Astrocyte (in vitro differentiated cells and primary cell): ENCODE measurements at regions not wholly inside any gene's neighbourhood (a gene's known extent, or its start where the extent isn't known, plus 50 kb on each side); places are given as distances from the start of the nearest gene placed in this dataset.

Source experiments
- DNase-seq: peaks from one replicate; pipeline ENCODE4 v3.0.0-alpha.2; 2010; ENCODE audit warnings: low read depth
- FAIRE-seq: peaks from 2 replicates; lab custom pipeline; 2011; peaks lifted over from hg19 to GRCh38; lab: Jason Lieb, UNC
- H2AFZ ChIP-seq: 2 replicates; pipeline ENCODE4 v1.6.0; 2012; ENCODE audit warnings: low read depth, low read length, inconsistent platforms
- H3K27ac ChIP-seq: 2 replicates; pipeline ENCODE4 v1.5.1; 2011; ENCODE audit warnings: low read depth, low read length, inconsistent platforms
- H3K27me3 ChIP-seq: 2 replicates; pipeline ENCODE4 v1.6.0; 2011; ENCODE audit warnings: low read length, inconsistent platforms; ENCODE audit not compliant: insufficient read depth
- H3K36me3 ChIP-seq: 2 replicates; pipeline ENCODE4 v1.5.1; 2011; ENCODE audit warnings: low read length, inconsistent platforms; ENCODE audit not compliant: insufficient read depth
- H3K4me1 ChIP-seq: 2 replicates; pipeline ENCODE4 v1.5.1; 2011; ENCODE audit warnings: low read length, inconsistent platforms; ENCODE audit not compliant: insufficient read depth
- H3K4me2 ChIP-seq: 2 replicates; pipeline ENCODE4 v1.6.0; 2012; ENCODE audit warnings: low read length, inconsistent platforms
- H3K4me3 ChIP-seq: 2 replicates; pipeline ENCODE4 v1.5.1; 2011; ENCODE audit warnings: low read depth, mild to moderate bottlenecking, low read length, inconsistent platforms; ENCODE audit not compliant: insufficient read depth
- H3K79me2 ChIP-seq: 2 replicates; pipeline ENCODE4 v1.6.0; 2012; ENCODE audit warnings: mild to moderate bottlenecking, low read length, inconsistent platforms; ENCODE audit not compliant: insufficient read depth
- H3K9ac ChIP-seq: 2 replicates; pipeline ENCODE4 v1.6.0; 2012; ENCODE audit warnings: mild to moderate bottlenecking, low read length, inconsistent platforms
- H3K9me3 ChIP-seq: 2 replicates; pipeline ENCODE4 v1.5.1; 2012; ENCODE audit warnings: low read depth, mild to moderate bottlenecking, low read length, inconsistent platforms; ENCODE audit not compliant: insufficient read depth
- H4K20me1 ChIP-seq: 2 replicates; pipeline ENCODE4 v1.6.0; 2012; ENCODE audit warnings: low read length, inconsistent platforms; ENCODE audit not compliant: insufficient read depth
- H3K27ac Mint-ChIP-seq: one replicate; pipeline ENCODE4 v1.8.0; 2021; ENCODE audit warnings: mild to moderate bottlenecking, mixed read lengths; ENCODE audit not compliant: unreplicated experiment
- H3K27me3 Mint-ChIP-seq: one replicate; pipeline ENCODE4 v1.8.0; 2021; ENCODE audit warnings: low read depth, mixed read lengths; ENCODE audit not compliant: unreplicated experiment
- H3K36me3 Mint-ChIP-seq: one replicate; pipeline ENCODE4 v1.8.0; 2021; ENCODE audit warnings: low read depth, mixed read lengths; ENCODE audit not compliant: unreplicated experiment
- H3K4me1 Mint-ChIP-seq: one replicate; pipeline ENCODE4 v1.8.0; 2021; ENCODE audit warnings: low read depth, mixed read lengths; ENCODE audit not compliant: unreplicated experiment
- H3K4me3 Mint-ChIP-seq: one replicate; pipeline ENCODE4 v1.8.0; 2021; ENCODE audit warnings: mild to moderate bottlenecking, moderate library complexity, mixed read lengths; ENCODE audit not compliant: unreplicated experiment
- H3K9me3 Mint-ChIP-seq: one replicate; pipeline ENCODE4 v1.8.0; 2021; ENCODE audit warnings: mild to moderate bottlenecking, mixed read lengths; ENCODE audit not compliant: unreplicated experiment
- EZH2 ChIP-seq: IDR thresholded peaks from 2 replicates; pipeline ENCODE4 v1.6.1; 2012; ENCODE audit warnings: mild to moderate bottlenecking, low read length, inconsistent platforms; ENCODE audit not compliant: insufficient read depth
- TF ChIP-seq, protein P1 (sequence below): IDR thresholded peaks from 2 replicates; pipeline ENCODE4 v1.5.1; 2011; ENCODE audit warnings: low read depth, mild to moderate bottlenecking, inconsistent platforms, low read length, moderate library complexity; ENCODE audit not compliant: insufficient read depth

DNA sequence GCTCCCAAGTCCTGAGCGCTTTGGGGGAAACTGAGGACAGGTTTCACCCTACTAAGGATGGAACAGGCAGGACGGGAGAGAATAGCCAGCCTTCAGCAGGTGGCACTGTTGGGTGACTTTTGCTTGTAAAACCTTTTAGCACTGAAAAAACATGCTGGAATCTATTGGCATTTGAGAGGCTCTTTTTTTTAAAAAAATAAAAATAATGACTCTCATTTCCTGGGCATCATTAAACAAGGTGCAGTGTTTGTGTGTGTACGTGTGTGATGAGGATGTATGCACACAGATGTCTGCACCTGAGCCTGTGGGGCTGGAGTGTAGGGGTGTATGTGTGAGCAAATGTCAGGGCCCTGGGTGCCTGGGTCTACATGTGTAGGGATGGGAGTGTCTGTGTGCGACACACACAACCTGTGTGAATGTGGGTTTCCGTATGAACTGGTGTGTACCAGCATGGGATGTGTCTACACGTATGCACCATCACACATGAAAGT, 177.9 kb downstream of the RPS24 start:
- no peak for TF ChIP-seq EZH2
- TF ChIP-seq, protein P1, sequence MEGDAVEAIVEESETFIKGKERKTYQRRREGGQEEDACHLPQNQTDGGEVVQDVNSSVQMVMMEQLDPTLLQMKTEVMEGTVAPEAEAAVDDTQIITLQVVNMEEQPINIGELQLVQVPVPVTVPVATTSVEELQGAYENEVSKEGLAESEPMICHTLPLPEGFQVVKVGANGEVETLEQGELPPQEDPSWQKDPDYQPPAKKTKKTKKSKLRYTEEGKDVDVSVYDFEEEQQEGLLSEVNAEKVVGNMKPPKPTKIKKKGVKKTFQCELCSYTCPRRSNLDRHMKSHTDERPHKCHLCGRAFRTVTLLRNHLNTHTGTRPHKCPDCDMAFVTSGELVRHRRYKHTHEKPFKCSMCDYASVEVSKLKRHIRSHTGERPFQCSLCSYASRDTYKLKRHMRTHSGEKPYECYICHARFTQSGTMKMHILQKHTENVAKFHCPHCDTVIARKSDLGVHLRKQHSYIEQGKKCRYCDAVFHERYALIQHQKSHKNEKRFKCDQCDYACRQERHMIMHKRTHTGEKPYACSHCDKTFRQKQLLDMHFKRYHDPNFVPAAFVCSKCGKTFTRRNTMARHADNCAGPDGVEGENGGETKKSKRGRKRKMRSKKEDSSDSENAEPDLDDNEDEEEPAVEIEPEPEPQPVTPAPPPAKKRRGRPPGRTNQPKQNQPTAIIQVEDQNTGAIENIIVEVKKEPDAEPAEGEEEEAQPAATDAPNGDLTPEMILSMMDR: peak; percentile 64
- Mint-ChIP-seq H3K36me3 (peaks cover 2% of the 10 kb centered on the region), H3K27me3 (peaks cover 59% of the 10 kb centered on the region), H3K27ac (no peak overlapping the region), H3K4me3 (no peak overlapping the region), H3K4me1 (peaks cover 2% of the 10 kb centered on the region), H3K9me3 (peaks cover 3% of the 10 kb centered on the region)
- H3K9me3 ChIP-seq: no peaks in the 10 kb centered on the region
- DNase-seq: peak; percentile 24
- no peaks in the 10 kb centered on the region for H4K20me1 ChIP-seq
- H3K27me3 ChIP-seq: peaks cover 11% of the 10 kb centered on the region
- no peaks in the 10 kb centered on the region for H3K36me3 ChIP-seq
- H3K4me2 ChIP-seq: no peak overlapping the region
- H2AFZ ChIP-seq: peak overlapping the region; percentile 31
- H3K4me1 ChIP-seq: peaks cover 12% of the 10 kb centered on the region
- FAIRE-seq: no peak
- H3K9ac ChIP-seq: no peak overlapping the region
- H3K27ac ChIP-seq: no peak overlapping the region
- H3K4me3 ChIP-seq: no peak overlapping the region
- H3K79me2 ChIP-seq: no peaks in the 10 kb centered on the region

DNA sequence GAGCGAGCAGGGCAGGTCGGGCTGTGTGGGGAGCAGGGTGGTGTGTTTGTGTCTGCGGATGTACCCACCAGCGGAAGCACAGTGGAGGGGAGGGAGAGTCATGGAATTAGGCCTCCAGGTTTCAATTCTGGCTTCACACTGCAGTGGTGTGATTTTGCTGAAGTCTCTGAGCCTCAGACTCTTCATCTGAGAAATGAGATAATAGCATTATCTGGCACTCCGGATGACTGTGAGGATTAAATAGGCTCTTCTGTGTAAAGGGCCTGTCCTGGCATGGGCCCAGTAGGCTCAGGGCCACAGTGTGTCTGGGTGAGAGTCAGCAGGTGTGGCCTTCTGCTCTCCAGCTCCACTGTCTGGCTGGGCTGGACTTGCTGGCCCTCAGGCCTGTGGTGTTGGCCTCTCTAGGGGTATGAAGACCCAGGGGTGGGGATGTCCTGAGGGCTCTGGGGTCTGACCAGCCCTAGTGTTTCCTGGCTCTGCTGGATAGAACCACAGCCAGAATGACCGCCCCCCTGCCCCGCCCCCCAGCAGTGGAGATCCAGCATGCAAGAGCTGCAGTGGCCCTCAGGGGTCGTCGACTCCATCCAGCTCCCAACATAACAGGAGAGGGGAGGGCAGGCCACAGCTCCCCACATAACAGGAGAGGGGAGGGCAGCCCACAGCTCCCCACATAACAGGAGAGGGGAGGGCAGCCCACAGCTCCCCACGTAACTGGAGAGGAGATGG, 178.6 kb downstream of the RPS24 start:
- Histone ChIP-seq H3K27me3 (peaks cover 14% of the 10 kb centered on the region), H3K9me3 (no peaks in the 10 kb centered on the region), H3K79me2 (no peaks in the 10 kb centered on the region), H2AFZ (peak overlapping the region; percentile 31), H3K4me3 (no peak overlapping the region), H4K20me1 (no peaks in the 10 kb centered on the region), H3K4me1 (peaks cover 12% of the 10 kb centered on the region), H3K4me2 (no peak overlapping the region), H3K36me3 (no peaks in the 10 kb centered on the region), H3K27ac (no peak overlapping the region), H3K9ac (no peak overlapping the region)
- FAIRE-seq (no peak), DNase-seq (peak; percentile 10)
- H3K27me3 Mint-ChIP-seq: peaks cover 61% of the 10 kb centered on the region
- peaks cover 2% of the 10 kb centered on the region for H3K4me1 Mint-ChIP-seq
- TF ChIP-seq, protein P1: no peak
- no peak for TF ChIP-seq EZH2
- no peak overlapping the region for H3K4me3 Mint-ChIP-seq
- peaks cover 3% of the 10 kb centered on the region for H3K9me3 Mint-ChIP-seq
- H3K27ac Mint-ChIP-seq: no peak overlapping the region
- H3K36me3 Mint-ChIP-seq: peaks cover 2% of the 10 kb centered on the region

DNA sequence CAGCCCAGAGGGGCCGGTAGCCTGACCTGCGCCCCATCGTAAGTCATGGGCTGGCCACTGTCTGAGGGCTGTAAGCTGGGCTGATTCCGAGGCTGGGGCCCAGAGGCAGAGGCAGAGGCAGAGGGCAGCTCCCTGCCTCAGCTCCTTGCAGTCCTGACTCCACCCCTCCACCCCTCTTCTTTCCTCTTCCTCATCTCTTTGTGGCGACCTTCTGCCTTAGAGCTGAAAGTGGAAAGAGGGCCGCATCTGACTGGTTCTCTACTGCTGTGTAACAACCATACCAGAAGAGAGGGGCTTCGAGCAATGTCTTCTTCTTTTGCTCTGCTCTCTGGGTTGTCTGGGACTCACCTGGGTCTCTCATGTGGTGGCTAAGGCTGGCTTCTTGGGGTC, 179.1 kb downstream of the RPS24 start:
- no peaks in the 10 kb centered on the region for H3K36me3 ChIP-seq
- TF ChIP-seq, protein P1: no peak
- no peak for TF ChIP-seq EZH2
- peaks cover 65% of the 10 kb centered on the region for H3K27me3 Mint-ChIP-seq
- H2AFZ ChIP-seq: no peak overlapping the region
- H3K9me3 ChIP-seq: no peaks in the 10 kb centered on the region
- H3K27me3 ChIP-seq: peaks cover 14% of the 10 kb centered on the region
- no peak overlapping the region for H3K27ac Mint-ChIP-seq
- no peak overlapping the region for H3K9ac ChIP-seq
- no peak overlapping the region for H3K27ac ChIP-seq
- DNase-seq (no peak), FAIRE-seq (no peak)
- no peak overlapping the region for H3K4me3 ChIP-seq
- H3K9me3 Mint-ChIP-seq: peaks cover 3% of the 10 kb centered on the region
- H3K79me2 ChIP-seq: no peaks in the 10 kb centered on the region
- H3K36me3 Mint-ChIP-seq: peaks cover 2% of the 10 kb centered on the region
- H4K20me1 ChIP-seq: no peaks in the 10 kb centered on the region
- H3K4me3 Mint-ChIP-seq: no peak overlapping the region
- no peak overlapping the region for H3K4me2 ChIP-seq
- peaks cover 12% of the 10 kb centered on the region for H3K4me1 ChIP-seq
- H3K4me1 Mint-ChIP-seq: peaks cover 2% of the 10 kb centered on the region
